Gastrocnemius medialis (tissue), 4 donors: ENCODE measurements at regions not wholly inside any gene's neighbourhood (a gene's known extent, or its start where the extent isn't known, plus 50 kb on each side); places are given as distances from the start of the nearest gene placed in this dataset.
"Not testable (repeated sequence)": the region's sequence is repeated elsewhere in the genome, so short reads cannot be mapped to it uniquely, and the experiment has no call there.

ENCODE experiments used
- ATAC-seq, 2 donors: fragments of 150-250 bp; one replicate each; pipeline ENCODE4 v1.9.1; 2016
- DNase-seq, 2 donors: peaks; one replicate each; pipeline ENCODE4 v3.0.0-alpha.2; 2019
- H3K27ac ChIP-seq, 4 donors: fragments of 200-600 bp; sonication (generic); 1 replicate in 1 of 4; 2 replicates in 3 of 4; pipeline ENCODE4 v1.5.1; 2016 to 2018; ENCODE audit warnings: mild to moderate bottlenecking in 2 of 4, moderate library complexity in 1 of 4
- H3K27me3 ChIP-seq, 3 donors: fragments of 200-600 bp; sonication (generic) in 2 of 3; 1 replicate in 1 of 3; 2 replicates in 2 of 3; pipeline versions ENCODE4 v1.5.1 to v1.6.0; 2016 to 2019; ENCODE audit warnings: mild to moderate bottlenecking in 1 of 3, moderate library complexity in 1 of 3
- H3K36me3 ChIP-seq, 2 donors: fragments of 200-600 bp; sonication (generic) in 1 of 2; one replicate each; pipeline ENCODE4 v1.5.1; 2017 to 2018
- H3K4me1 ChIP-seq, 2 donors: fragments of 200-600 bp; sonication (generic) in 1 of 2; one replicate each; pipeline ENCODE4 v1.5.1; 2016 to 2017; ENCODE audit warnings: mild to moderate bottlenecking in 2 of 2
- H3K4me3 ChIP-seq, 4 donors: fragments of 200-600 bp; sonication (generic) in 3 of 4; 1 replicate in 1 of 4; 2 replicates in 3 of 4; pipeline ENCODE4 v1.5.1; 2016 to 2019; ENCODE audit warnings: mild to moderate bottlenecking in 2 of 4
- H3K9me3 ChIP-seq, 3 donors: fragments of 200-600 bp; sonication (generic) in 2 of 3; 1 replicate in 1 of 3; 2 replicates in 2 of 3; pipeline ENCODE4 v1.5.1; 2016 to 2019
- CTCF ChIP-seq, 5 experiments: fragments of 450-650 bp in 3 of 5; fragments of 200-600 bp in 2 of 5; sonication (generic) in 2 of 5; IDR thresholded peaks in 4 of 5; conservative IDR thresholded peaks in 1 of 5; 1 replicate in 4 of 5; 2 replicates in 1 of 5; pipeline ENCODE4 v1.5.1; 2016 to 2019; ENCODE audit warnings: antibody characterized with exemption in 5 of 5, mild to moderate bottlenecking in 3 of 5, moderate library complexity in 3 of 5
- POLR2A ChIP-seq, 2 donors: fragments of 450-650 bp; IDR thresholded peaks; one replicate each; pipeline ENCODE4 v1.6.1; 2017; ENCODE audit warnings: antibody characterized with exemption in 2 of 2, mild to moderate bottlenecking in 2 of 2, moderate library complexity in 2 of 2
- in situ Hi-C, 4 donors: fragments of 200-750 bp; cut with MboI; loops; one replicate each; pipeline versions ENCODE4 v1.15.0 to v1.8.0; 2017; ENCODE audit warnings: low sequenced_read_pairs in 4 of 4
- intact Hi-C: fragments of 100-400 bp; cut with DNase I; formaldehyde crosslinking; loops from one replicate; pipeline ENCODE4 v1.15.1; 2023; ENCODE audit warnings: low total_unique reads

DNA sequence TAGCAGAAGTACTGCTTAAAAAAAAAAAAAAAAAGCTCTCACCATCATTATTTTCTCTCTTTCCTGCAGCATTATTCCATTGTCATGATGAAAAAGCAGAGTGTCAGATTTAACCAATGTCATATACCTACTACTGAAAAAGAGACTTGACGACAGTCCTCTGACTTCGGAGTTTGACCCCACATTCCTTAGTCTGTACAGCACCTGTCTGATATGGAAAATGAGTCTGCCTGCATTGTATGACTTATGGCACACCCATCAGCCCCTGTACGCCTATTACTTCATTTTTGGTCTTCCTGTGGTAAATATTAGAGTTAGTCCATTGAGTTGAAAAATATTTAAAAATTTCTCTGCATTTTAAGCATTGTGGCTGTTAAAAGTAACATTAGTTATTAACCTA lies 54.5 kb upstream of the NOX4 start:
- no peak overlapping the region for H3K27ac ChIP-seq
- H3K4me3 ChIP-seq: no peak overlapping the region
- in situ Hi-C loops (no loop called here), intact Hi-C loops (no loop called here)
- no peaks in the 10 kb centered on the region for H3K9me3 ChIP-seq
- H3K36me3 ChIP-seq: no peaks in the 10 kb centered on the region
- no peaks in the 10 kb centered on the region for H3K27me3 ChIP-seq
- H3K4me1 ChIP-seq: no peaks in the 10 kb centered on the region
- TF ChIP-seq POLR2A (IDR thresholded peaks at IDR 0.05) (no peak), CTCF (IDR thresholded peaks at IDR 0.05 in 4 of 5, conservative IDR thresholded peaks at IDR 0.05 in 1 of 5) (no peak)
- no peak for ATAC-seq
- DNase-seq: no peak

- H3K4me1 ChIP-seq, H3K9me3 ChIP-seq, intact Hi-C loops, H3K27me3 ChIP-seq, in situ Hi-C loops, H3K4me3 ChIP-seq, DNase-seq, H3K36me3 ChIP-seq, H3K27ac ChIP-seq, ATAC-seq: not testable (repeated sequence)
Observed at GRCh38 chr11:89555781-89556180, 64.6 kb upstream of the NOX4 start.

DNA sequence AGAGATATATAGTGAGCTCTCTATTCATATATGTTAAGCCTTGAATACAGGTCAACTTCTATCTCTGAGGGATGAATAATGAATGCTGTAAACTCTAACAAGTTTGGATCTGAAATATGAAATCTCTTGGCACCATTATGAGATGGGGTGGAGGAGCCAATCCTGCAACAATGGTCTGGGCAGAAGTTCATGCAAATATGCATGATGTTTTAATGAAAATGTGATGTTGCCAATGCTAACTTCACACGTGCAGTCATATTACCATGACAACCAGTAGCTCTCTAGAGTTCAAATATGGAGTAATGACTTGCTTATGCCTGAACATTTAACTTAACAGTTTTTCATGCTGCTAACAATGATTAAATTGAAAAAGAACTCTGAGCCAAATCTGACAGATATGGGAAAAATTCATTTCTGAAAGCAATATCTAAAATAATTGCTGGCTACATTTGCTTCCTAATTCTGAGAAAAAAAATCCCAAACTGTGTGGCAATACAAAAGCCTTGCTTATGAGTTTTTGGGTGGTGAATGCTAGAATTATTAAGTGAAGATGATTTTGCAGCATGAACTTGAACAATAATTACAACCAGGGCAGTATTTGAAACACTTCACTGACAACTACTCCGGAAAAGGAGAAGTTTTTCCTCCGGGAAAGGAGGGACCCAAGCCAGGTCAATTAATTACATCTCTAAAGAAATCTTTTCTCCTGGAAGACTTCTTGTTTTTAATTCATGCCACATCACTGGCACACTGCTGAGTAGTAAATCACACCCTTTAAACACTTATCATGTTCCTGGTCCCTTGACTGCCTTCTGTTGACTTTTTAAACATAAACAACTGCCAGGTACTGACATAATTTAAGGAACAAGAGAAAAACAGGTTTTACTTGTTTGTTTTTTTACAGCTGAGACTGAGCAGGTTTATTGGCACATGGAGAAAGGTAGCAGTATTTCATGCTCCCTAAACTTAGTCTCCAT lies 65.8 kb upstream of the NOX4 start:
- ATAC-seq: not testable (repeated sequence)

DNA sequence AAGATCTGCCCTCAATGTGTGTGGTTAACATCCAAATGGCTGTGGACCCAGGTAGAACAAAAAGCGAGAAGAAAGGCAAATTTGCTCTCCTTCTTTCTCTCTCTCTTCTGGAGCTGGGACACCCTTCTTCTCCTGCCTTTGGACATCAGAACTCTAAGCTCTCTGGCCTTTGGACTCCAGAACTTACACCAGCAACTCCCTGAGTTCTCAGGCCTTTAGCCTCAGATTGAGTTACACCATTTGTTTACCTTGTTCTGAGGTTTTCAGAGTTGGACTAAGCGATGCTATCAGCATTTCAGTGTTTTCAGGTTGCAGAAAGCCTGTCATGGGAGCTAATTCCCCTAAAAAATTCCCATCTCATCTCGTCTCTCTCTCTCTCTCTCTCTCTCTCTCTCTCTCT lies 69.4 kb upstream of the NOX4 start:
- ATAC-seq, H3K4me3 ChIP-seq, H3K9me3 ChIP-seq, H3K36me3 ChIP-seq, H3K27ac ChIP-seq, DNase-seq, in situ Hi-C loops, H3K4me1 ChIP-seq, intact Hi-C loops, H3K27me3 ChIP-seq: not testable (repeated sequence)

More for the DNA sequence above, 65.8 kb upstream of the NOX4 start:
- H3K4me1 ChIP-seq, H3K9me3 ChIP-seq, H3K27me3 ChIP-seq, DNase-seq, H3K36me3 ChIP-seq, intact Hi-C loops, H3K27ac ChIP-seq, H3K4me3 ChIP-seq, in situ Hi-C loops: not testable (repeated sequence)

DNA sequence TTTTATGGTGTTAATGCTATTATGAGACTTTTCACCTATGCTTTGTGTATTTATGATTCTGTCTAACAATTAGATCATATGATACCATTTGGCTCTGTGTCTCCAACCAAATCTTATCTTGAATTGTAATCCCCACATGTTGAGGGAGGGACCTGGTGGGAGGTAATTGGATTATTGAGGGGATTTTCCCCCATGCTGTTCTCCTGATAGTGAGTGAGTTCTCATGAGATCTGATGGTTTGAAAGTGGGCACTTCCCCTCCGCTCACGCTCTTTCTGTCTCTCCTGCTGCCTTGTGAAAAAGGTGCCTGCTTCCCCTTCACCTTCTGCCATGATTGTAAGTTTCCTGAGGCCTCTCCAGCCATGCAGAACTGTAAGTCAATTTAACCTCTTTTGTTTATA lies 71.6 kb upstream of the NOX4 start:
- H3K4me3 ChIP-seq, intact Hi-C loops, H3K36me3 ChIP-seq, in situ Hi-C loops, DNase-seq, H3K27me3 ChIP-seq, H3K4me1 ChIP-seq, H3K27ac ChIP-seq, ATAC-seq, H3K9me3 ChIP-seq: not testable (repeated sequence)

- Histone ChIP-seq H3K4me1 (no peaks in the 10 kb centered on the region), H3K4me3 (no peak overlapping the region), H3K9me3 (no peaks in the 10 kb centered on the region), H3K36me3 (no peaks in the 10 kb centered on the region), H3K27me3 (no peaks in the 10 kb centered on the region), H3K27ac (no peak overlapping the region)
- ATAC-seq (no peak), DNase-seq (no peak)
- TF ChIP-seq POLR2A (IDR thresholded peaks at IDR 0.05): no peak
- no peak for TF ChIP-seq CTCF (IDR thresholded peaks at IDR 0.05 in 4 of 5, conservative IDR thresholded peaks at IDR 0.05 in 1 of 5)
- in situ Hi-C loops (no loop called here), intact Hi-C loops (no loop called here)
Observed at GRCh38 chr11:89566972-89567371, 75.8 kb upstream of the NOX4 start.

DNA sequence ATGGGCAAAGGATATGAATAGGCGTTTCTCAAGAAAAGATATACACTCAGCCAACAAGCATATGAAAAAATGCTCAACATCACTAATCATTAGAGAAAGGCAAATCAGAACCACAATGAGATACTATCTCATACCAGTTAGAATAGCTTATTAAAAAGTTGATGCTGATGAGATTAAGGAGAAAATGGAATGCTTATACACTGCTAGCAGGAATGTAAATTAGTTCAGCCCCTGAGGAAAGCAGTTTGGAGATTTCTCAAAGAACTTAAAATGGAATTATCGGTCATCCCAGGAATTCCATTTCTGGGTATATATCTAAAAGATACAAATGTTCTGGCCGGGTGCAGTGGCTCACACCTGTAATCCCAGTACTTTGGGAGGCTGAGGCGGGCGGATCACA lies 78.2 kb upstream of the NOX4 start:
- intact Hi-C loops, in situ Hi-C loops, ATAC-seq: not testable (repeated sequence)

GRCh38 chr11:89571706-89572105 lies 80.5 kb upstream of the NOX4 start:
- intact Hi-C loops, H3K9me3 ChIP-seq, H3K27me3 ChIP-seq, H3K36me3 ChIP-seq, DNase-seq, H3K27ac ChIP-seq, ATAC-seq, H3K4me1 ChIP-seq, in situ Hi-C loops, H3K4me3 ChIP-seq: not testable (repeated sequence)

More for the DNA sequence above, 78.2 kb upstream of the NOX4 start:
- not testable (repeated sequence) for H3K36me3 ChIP-seq, DNase-seq, H3K27me3 ChIP-seq, H3K4me3 ChIP-seq, H3K4me1 ChIP-seq, H3K27ac ChIP-seq, H3K9me3 ChIP-seq

DNA sequence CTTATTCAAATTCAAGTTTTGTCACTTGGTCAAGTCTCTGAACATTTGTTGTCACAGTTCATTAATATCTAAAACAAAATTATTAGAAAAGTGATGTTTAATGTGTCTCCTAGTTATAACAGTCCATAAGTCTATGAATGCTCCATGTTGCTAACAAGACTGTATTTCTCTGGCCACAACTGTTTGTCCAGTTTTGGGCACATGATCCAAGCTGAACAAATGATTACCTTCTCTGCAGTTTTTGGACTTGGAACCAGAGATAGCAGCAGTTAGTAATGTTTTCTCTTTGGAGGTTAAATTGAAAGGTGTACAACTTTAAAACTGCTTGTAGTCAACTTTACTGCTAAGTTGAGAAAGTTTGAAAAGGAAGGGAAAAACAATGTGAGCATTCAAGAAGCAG lies 84.7 kb upstream of the NOX4 start:
- DNase-seq, H3K36me3 ChIP-seq, intact Hi-C loops, H3K27me3 ChIP-seq, H3K4me3 ChIP-seq, in situ Hi-C loops, H3K9me3 ChIP-seq, H3K27ac ChIP-seq, ATAC-seq, H3K4me1 ChIP-seq: not testable (repeated sequence)

DNA sequence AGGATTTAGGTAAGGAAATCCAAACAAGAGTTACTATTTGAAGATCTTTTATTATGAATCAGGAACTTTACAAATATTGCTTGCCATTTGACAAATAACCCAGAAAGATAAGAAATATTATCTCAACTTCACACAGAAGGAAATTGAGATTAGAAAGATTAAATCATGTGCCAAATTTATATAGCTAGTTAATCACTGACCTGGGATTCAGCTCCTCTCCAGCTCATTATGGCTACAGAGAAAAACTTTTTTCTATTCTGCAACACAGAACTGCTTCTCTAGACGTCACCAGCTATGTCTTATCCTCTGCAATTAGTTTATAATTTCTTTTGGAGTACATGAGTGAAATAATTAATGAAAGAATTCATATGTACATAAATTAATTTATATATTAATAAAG lies 86.3 kb upstream of the NOX4 start:
- ATAC-seq, in situ Hi-C loops, H3K4me1 ChIP-seq, H3K27me3 ChIP-seq, H3K27ac ChIP-seq, H3K36me3 ChIP-seq, DNase-seq, H3K9me3 ChIP-seq, intact Hi-C loops, H3K4me3 ChIP-seq: not testable (repeated sequence)
